Activated CD8-positive, alpha-beta memory T cell treated with anti-CD3 and anti-CD28 coated beads for 48 hours (primary cell): ENCODE measurements at regions not wholly inside any gene's neighbourhood (a gene's known extent, or its start where the extent isn't known, plus 50 kb on each side); places are given as distances from the start of the nearest gene placed in this dataset.

Experiments
- DNase-seq, 3 experiments: peaks; one replicate each; pipeline ENCODE4 v3.0.0-alpha.2; 2020; ENCODE audit warnings: low read depth in 2 of 3, low spot score in 2 of 3

DNA sequence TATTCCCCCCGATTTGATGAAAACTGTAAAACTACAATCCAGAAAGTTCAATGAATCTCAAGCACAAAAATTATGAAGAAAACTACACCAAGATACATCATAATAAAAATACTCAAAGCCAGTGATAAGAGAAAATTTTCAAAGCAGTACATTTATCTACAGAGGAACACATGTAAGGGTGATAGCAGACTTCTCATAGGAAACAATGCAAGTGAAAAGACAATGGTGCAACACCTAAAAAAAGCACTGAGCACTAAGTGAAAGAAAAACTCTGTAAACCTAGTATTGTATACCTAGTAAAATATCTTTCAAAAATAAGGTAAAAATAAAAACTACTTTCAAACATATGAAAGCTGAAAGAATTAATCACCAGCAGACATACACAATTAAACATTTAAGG is 76.1 kb upstream of the IRF2BP2 start:
- no peak for DNase-seq

DNA sequence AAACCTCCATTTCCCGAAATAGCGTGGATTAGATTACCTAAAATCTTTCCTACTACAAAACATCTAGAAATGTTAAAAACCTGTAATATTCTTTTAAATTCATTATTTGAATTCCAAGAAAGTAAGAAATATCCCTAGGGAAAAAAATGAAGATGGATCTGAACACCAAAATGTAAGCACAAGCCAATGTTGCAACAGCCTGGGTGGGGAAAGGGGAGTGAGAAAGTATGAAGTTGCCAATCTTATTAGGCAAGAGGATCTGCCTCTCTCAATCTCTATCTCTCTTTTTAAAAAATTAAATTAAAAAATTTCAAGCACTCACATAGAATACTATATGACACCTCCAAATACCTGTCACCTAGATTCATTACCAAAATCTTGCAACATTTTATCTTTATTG is 74.9 kb upstream of the IRF2BP2 start:
- no peak for DNase-seq

DNA sequence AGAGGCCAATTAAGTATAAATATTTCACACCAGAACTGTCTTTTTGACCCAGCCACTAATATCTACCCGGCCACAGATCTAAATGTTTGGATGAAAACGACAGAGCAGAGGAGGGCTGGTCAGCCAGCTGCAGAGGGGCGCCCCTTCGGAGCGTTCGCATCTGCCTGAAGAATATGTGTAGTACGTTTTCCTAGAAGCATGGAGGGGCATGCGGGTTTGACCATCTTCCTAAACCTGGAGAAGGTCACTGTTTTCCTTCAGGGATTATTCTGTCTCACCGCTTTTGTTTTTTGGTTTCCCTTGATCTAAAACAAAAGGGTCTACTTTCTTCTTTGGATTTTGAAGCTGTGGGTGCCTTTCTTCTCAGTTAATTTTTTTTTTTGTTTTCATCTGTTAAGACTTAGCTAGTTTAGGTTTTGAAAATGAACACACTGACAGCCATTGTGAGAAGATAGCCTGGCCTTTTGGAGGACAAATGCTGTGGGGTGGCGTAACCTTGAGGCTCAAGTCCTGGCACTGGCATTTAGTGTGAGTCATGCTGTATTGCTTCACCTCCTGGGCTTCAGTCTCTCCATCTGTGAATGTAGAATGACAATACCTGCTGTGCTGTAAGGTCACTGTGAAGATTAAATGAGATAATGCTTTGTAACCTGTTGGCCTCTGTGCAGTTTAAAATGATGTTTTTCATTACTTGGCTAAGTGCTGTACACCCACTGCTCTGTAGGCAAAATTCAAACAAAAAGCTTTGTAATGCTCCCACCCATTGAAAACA is 74.1 kb upstream of the IRF2BP2 start:
- no peak for DNase-seq

DNA sequence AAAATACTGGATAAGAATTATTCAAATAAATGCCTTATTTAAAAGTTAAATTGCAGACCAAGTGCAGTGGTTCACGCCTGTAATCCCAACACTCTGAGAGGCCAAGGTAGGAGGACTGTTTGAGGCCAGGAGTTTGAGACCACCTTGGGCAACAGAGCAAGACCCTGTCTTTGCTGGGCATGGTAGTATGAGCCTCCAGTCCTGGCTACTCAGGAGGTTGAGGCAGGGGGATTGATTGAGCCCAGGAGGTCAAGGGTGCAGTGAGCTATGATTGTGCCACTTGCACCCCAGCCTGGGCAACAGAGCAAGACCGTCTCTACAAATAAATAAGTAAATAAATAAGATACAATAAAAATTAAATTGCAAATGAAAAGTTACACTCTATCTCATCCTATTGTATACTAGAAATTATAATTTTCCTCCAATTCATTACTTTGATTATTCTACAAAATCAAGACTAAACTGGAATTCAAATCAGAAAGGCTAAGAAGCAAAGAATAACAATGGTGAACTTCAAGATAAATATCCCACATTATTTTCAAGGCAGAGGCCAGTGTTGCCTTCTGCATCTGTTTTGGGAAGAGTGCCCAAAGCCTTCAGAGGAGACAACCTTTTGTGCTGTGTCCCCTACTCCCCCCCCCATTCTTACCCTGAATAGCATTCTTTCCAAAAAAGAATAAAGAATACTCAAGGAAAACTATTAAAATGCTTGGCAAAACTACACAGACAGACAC is 73.3 kb upstream of the IRF2BP2 start:
- no peak for DNase-seq

DNA sequence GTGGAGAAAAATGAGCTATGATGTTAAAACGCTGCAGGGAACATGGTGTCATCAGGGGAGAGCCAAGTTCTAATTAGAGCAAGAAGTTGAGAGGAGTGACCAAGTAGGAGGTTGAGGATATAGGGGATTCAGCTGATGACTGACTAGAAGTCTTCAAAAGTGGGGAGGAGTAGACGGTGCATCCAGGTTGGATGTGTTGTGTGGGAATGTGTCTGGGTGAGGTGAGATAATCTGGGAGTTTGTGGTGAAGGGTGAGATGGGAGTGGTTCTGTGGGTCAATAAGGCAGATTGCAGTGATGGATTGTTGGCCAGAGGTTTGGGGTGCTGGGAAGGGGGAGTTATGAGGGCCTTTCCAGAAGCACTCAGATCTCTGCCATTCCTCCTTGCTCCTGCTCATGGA is 72.0 kb upstream of the IRF2BP2 start:
- DNase-seq, result no peak

DNA sequence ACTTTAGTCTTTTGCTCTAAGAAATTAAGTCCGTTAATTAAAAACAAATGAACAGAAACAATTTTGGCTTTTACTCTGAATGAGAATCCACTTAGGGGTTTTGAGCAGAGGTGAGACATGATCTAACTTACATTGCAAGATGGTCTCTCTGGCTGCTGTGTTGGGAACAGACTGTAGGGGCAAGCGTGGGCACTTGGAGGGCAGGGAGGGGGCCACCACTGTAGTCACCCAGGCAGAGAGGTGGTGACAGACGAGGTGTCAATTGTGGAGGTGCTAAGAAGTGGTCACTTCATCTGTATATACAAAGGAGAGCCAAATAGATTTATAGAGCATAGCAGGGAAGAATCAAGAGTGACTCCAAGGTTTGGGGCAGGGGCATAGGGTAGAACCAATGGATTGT is 71.1 kb upstream of the IRF2BP2 start:
- no peak for DNase-seq

DNA sequence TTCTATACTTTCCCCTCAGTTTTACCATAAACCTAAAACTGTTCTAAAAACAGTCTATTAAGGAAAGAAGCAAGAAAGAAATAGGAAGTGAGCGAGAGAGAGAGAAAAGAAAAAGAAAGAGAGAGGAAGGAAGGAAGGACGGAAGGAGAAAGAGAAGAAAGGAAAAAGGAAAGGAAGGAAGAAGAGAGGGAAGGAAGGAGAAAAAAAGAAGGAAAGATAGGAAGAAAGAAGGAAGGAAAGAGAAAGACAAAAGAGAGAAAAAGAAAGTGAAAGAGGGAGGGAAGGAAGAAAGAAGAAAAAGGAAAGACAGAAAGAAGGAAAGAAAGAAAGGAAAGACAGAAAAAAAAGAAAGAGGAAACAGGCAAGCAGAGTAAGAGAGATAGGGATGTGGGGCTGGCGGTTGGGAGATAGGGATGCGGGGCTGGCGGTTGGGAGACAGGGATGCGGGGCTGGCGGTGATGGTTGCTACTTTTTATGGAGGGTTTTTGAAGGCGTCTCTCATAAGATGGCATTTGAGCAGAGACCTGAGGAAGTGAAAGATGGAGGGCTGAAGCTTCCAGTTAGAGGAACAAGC is 70.4 kb upstream of the IRF2BP2 start:
- DNase-seq, result no peak

DNA sequence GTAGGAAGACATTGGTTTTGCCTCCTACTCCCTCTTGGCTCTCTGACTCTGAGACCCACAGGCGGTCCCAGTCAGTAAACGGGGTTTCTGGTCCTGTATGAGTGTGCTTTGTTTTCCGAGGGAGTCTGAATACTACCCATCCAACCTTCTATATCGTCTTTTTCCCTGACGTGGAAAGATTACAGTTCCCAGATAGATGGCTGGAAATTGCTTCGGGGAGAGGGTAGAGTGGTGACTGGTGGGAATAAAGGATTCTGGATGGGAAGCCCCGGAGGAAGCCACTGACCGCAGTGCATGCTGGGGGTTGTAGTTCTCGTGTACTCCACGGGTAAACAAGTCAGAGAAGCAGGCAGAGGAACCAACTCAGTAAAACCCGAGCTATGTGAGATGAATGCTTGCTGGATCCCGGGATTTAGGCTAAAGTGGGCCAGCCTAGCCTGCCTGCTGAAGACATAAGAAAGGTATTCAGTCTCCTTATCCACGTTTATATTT is 66.2 kb upstream of the IRF2BP2 start:
- peak in 2 of 3 experiments; percentile 27 to 39 for DNase-seq

DNA sequence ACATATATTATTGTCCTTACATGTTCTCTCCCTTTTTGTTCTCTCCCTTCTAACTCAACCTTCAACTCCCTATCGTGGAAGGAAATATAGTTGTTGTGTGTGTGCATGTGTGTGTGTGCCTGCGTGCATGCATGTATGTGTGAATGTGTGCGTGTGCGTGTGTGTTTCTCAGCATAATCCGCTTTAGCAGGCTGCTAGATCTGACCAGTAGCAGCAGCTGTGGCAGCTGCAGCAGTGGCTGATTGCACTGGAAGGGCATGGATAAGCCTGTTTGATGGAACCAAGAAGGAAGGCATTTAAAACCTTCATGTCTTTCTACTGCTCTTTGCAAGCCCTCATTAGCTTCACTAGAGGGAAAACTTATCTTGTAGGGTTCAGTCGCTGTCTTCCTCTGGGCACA is 65.6 kb upstream of the IRF2BP2 start:
- DNase-seq, result no peak

DNA sequence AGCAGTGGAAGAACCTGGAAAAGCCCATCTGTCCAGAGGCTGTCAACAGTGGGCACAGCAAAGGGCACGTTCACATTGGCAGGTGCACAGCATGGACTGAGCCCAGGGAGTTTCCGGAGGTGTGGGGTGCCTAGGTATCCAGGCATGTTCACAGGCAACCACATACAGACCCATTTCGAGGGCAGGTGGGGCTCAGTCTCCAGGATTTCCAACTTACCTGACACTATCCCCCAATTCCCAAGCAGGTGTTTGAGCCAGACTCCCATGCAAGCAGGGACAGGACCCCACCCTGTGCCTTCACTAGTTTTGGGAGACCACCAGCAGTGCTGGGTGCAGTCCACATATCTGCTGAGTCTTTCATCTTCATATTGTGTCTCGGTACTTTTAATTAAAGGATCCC is 65.0 kb upstream of the IRF2BP2 start:
- no peak for DNase-seq

DNA sequence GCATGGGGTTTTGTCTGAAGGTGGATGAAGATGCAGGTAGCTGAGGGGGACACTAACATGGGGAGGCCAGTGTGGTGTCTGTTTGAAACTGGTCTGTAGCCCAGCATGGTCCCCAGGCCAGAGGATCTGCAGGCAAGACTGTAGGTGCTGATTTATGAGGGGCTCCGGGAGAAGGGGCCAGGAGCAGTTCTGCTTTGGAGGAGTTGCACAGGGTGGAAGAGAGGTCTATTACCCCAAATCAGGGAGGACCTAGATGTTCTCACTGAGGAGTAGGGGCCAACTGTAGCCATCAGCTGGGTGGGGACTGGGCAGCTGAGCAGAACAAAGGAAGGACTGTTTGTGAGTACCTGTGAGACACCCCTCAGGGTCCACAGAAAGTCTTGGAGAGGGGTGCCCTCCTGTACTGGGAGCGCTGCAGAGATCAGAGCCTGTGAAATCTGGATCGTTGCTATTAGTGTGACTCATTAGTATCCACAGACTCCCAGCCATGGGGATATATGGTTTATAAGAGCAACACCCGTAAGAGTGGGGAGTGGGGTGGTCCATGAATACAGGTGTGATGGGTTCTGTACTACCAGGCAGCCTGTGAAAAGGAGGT is 64.3 kb upstream of the IRF2BP2 start:
- DNase-seq, result no peak

DNA sequence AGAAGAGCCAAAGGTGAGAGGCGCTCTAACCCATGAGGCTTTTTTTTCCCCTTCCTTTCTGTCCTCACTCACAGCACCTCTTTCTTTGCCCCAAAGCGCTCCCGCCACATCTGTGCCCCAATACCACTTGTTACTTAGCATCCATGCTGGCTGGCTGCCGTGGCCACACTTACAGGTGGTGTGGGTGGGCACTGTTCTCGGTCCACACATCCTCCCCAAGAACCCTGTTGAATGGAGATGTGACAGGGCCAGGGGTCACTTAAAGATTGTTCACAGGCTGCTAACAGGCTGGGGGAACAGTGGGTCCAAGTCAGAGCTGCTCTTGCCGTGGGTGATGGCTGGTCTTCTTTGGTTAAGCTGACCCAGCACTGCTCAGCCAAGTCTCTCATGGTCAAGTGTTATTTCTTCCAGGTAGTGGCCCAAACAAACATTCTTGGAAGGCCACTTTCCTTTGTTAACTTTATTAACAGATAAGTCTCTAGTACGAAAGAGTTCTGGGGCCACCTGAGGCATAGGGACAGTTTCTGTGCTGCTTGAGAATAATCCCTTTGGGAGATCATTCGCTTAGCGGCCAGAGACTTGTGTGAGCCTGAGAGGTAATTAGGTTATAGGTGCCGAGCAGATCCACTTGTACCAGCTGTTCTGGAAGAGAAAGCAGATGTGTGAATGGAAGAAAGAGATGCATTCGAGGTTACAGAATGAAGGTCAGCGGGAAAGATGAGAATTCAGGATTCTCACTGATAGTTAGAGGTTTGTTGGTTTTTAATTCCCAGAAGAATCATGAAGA is 62.6 kb upstream of the IRF2BP2 start:
- DNase-seq, result no peak

DNA sequence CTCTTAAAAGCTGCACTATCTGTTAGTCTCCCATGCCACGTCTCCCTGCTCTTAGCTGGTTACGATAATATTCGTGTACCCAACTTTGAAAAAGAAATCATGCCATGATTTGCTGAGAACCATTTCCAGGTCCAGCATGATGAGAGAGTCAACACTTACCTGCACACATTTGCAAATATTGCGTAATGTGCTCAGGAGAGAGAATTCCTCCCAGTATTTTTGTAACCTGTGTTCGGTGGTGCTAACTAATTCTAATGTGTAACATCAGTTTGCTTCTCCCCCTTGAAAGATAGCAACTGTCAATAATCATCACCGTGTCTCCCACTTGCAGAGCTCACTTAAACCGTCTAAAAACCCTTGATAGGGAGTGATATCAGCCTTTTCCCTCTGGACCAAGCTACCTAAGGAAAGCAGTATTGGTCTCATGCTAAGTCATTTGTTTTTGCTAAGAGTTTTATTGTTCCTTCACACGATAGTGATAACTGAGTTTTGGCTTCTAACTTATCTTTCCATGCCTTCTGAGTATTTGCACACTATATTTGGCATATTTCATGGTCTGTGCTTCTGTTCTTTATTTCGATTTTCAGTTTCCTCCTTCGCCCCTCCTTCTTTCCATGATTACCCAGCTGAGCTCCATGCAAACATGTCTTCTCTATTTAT is 61.1 kb upstream of the IRF2BP2 start:
- DNase-seq, result no peak

DNA sequence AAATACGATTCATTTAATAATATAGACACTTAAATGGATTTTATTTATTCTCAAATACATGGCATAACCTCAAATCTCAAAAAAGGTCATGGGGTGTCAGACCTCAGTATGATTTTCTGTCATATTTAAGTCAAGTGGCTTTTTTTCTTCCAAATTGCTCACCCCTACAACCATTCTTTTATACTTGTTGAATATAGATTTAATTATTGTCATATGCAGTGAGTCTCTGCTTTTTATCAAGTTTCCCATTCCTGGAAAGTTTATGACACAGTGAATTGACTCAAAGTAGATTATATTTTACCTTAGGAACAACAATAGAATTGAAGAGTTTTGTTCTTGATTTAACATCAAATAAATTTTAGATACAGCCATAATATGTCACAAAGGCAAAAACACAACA is 59.5 kb upstream of the IRF2BP2 start:
- DNase-seq, result no peak

DNA sequence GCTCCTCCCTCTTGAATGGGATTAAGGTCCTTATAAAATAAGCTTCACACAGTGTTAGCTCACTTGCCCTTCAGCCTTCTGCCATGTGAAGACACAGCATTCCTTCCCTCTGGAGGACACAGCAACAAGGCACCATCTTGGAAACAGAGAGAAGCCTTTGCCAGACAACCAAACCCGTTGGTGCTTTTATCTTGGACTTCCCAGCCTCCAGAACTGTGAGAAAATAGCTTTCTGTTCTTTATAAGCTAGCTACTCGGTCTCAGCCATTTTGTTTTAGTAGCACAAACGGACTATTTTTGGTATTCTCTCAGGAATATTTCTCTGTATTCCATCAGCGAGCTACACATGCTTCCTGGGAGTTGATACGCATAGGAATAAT is 58.6 kb upstream of the IRF2BP2 start:
- no peak for DNase-seq

DNA sequence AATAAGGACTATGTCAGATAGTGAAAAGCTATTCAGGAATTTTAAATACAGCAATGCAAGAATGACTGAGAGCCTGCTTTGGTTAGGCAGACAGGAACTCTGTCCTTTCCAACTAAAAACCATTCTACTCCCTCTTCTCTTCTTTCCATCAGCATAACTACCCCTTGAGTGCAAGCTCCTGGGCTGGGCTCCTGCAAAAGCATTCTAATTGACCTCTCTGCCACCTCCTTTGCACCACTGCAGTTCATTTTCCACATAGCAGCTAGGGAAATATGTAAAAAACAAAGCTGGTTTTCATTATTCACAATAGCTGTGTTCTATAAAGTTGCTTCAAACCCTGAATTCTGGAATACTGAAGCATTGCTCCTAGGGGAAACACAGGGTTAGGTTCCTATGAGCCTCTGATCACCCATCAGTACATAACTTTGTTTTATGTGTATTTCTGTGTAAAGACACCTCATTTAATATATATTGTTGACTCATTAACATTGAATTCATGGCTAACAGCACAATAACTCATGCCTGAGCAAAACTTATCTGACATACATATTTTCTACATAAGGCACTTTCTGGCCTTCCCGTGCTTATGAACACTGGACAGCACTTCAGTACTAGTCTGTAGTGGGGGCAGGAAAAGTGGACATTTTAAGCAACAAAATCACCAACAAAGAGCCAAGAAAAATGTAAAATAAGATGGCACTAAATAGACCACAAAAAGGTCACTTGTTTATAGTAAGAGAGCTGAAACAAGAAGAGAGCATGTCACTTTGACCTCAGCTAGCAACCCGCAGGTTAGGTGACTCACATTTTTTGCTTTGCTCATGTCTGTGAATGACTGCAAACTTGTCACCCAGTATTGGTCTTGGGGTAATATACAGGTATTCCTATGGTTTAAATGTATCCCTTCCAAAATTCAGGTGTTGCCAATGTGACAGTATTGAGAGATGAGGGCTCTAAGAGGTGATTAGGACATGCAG is 57.9 kb upstream of the IRF2BP2 start:
- no peak for DNase-seq

DNA sequence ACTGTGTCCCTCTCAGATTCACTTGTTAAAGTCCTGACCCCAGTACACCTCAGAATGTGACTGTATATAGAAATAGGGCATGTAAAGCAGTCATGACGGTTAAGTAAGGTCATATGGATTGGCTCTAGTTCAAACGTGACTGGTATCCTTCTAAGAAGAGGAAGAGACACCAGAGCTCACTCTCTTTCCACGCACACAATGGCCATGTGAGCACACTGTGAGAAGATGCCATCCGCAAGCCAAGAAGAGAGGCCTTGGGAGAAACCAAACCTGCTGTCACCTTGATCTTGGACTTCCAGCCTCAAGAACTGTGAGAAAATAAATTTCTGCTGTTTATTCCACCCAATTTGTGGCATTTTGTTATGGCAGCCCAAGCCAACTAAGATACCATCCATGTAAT is 56.8 kb upstream of the IRF2BP2 start:
- no peak for DNase-seq

DNA sequence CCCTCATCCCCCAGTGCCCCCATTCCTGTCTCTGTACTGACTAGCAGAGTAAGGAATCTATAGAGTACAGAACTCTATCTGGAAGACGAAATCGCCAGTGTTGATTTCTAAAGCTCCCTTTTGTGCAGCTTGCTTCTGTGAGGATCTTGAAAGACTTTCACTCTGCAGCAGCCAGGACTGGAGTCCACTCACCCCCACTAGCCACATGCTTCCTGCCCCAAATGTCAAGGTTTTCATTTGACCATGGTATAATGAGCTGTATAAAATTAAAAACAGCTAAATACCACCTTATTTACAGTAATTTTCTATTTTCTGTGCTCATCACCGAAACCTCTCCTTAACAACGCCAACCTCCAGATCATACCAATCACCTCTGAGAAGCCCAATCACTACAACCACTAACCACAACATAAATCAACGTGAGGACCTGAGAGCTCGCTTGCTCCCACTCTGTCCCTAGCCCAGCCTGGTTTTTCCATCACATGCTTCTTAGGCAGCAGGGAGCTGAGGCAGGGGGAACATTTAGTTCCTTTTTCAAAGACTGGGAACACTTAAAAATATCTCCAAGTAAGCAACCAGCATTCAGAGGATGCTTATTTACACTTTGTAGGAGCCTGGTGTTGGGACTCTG is 56.1 kb upstream of the IRF2BP2 start:
- DNase-seq, result no peak

DNA sequence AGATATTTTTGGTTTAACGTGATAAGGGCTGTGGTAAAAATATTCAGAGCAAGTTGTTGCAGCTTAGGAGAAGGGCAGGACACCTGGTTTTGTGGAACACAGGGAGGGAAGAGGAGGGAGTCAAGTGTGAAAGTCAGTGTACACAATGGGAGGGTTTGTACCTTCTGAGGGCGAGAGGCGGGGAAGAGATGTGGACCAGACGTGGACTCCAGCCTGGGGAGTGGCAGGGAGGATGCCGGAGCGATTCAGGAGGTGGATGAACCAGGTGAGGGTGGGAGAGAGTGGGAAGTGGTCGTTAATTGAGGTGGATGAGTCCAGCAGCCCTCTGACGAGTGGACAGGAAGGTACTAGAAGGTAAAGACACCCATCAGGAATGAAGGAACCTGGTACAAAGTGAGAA is 52.2 kb upstream of the IRF2BP2 start:
- no peak for DNase-seq
